ENCODE measurements at regions not wholly inside any gene's neighbourhood (a gene's known extent, or its start where the extent isn't known, plus 50 kb on each side); places are given as distances from the start of the nearest gene placed in this dataset.

GRCh38 chr22:49702068-49702397, 125.6 kb downstream of the BRD1 start:
- no peak overlapping the region for H3K4me3 ChIP-seq
- Mint-ChIP-seq H3K4me1 (peaks cover 2% of the 10 kb centered on the region; the same call in 1 of the 3 replicates), H3K27me3 (ENCODE audit: insufficient read depth, low read depth, poor library complexity) (peaks cover 7% of the 10 kb centered on the region), H3K9me3 (peaks cover 34% of the 10 kb centered on the region), H3K4me3 (no peak overlapping the region), H3K27ac (no peak overlapping the region), H3K36me3 (ENCODE audit: low read depth) (peaks cover 5% of the 10 kb centered on the region; the same call in 2 of the 3 replicates)
- no peaks in the 10 kb centered on the region for H3F3A ChIP-seq (replicated peaks; ENCODE audit: low read depth)
- H3K9me2 ChIP-seq (ENCODE audit: insufficient read depth): no peaks in the 10 kb centered on the region
- no peak for DNase-seq (ENCODE audit: low spot score)
- no peaks in the 10 kb centered on the region for H3K79me2 ChIP-seq (replicated peaks; ENCODE audit: insufficient read depth)
- no peak for ATAC-seq
- no peak overlapping the region for H2AFZ ChIP-seq
- H3K4me2 ChIP-seq: no peak overlapping the region
- no peaks in the 10 kb centered on the region for H3K4me1 ChIP-seq (ENCODE audit: insufficient read depth)
- TF ChIP-seq STAT1 (IDR thresholded peaks at IDR 0.05; ENCODE audit: unreplicated experiment) (no peak), NANOG (IDR thresholded peaks at IDR 0.05; ENCODE audit: borderline replicate concordance) (no peak), JUNB (IDR thresholded peaks at IDR 0.05; ENCODE audit: unreplicated experiment) (no peak), EZH2phosphoT487 (IDR thresholded peaks at IDR 0.05; ENCODE audit: unreplicated experiment) (no peak), REST (IDR thresholded peaks at IDR 0.05; ENCODE audit: unreplicated experiment) (no peak), CREB1 (CRISPR knock-in tag; IDR thresholded peaks at IDR 0.05; ENCODE audit: low read depth) (no peak), ZNF114 (CRISPR knock-in tag; IDR thresholded peaks at IDR 0.05) (no peak), POLR2AphosphoS5 (IDR thresholded peaks at IDR 0.05; ENCODE audit: low read depth) (no peak)
- TF ChIP-seq, protein P1, sequence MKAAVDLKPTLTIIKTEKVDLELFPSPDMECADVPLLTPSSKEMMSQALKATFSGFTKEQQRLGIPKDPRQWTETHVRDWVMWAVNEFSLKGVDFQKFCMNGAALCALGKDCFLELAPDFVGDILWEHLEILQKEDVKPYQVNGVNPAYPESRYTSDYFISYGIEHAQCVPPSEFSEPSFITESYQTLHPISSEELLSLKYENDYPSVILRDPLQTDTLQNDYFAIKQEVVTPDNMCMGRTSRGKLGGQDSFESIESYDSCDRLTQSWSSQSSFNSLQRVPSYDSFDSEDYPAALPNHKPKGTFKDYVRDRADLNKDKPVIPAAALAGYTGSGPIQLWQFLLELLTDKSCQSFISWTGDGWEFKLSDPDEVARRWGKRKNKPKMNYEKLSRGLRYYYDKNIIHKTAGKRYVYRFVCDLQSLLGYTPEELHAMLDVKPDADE (IDR thresholded peaks at IDR 0.05): no peak
- H3K27ac ChIP-seq (ENCODE audit: low read depth): no peak overlapping the region
- H3K27me3 ChIP-seq (ENCODE audit: insufficient read depth): no peaks in the 10 kb centered on the region
- no peaks in the 10 kb centered on the region for H4K20me1 ChIP-seq (replicated peaks; ENCODE audit: insufficient read depth)
- H3K36me3 ChIP-seq (ENCODE audit: insufficient read depth): no peaks in the 10 kb centered on the region

GRCh38 chr22:49701380-49702067, 126.1 kb downstream of the BRD1 start:
- no peak overlapping the region for H3K4me2 ChIP-seq
- Mint-ChIP-seq H3K36me3 (ENCODE audit: low read depth) (peaks cover 5% of the 10 kb centered on the region; the same call in 2 of the 3 replicates), H3K4me3 (no peak overlapping the region), H3K4me1 (peaks cover 2% of the 10 kb centered on the region; the same call in 1 of the 3 replicates), H3K9me3 (peaks cover 36% of the 10 kb centered on the region), H3K27me3 (ENCODE audit: insufficient read depth, low read depth, poor library complexity) (peaks cover 7% of the 10 kb centered on the region), H3K27ac (no peak overlapping the region)
- no peaks in the 10 kb centered on the region for H3K27me3 ChIP-seq (ENCODE audit: insufficient read depth)
- H3K36me3 ChIP-seq (ENCODE audit: insufficient read depth): no peaks in the 10 kb centered on the region
- ATAC-seq: no peak
- H3K27ac ChIP-seq (ENCODE audit: low read depth): no peak overlapping the region
- no peak overlapping the region for H2AFZ ChIP-seq
- H3K79me2 ChIP-seq (replicated peaks; ENCODE audit: insufficient read depth): no peaks in the 10 kb centered on the region
- DNase-seq (ENCODE audit: low spot score): peak; percentile 25
- no peaks in the 10 kb centered on the region for H3K4me1 ChIP-seq (ENCODE audit: insufficient read depth)
- no peaks in the 10 kb centered on the region for H4K20me1 ChIP-seq (replicated peaks; ENCODE audit: insufficient read depth)
- TF ChIP-seq CREB1 (CRISPR knock-in tag; IDR thresholded peaks at IDR 0.05; ENCODE audit: low read depth) (no peak), ZNF114 (CRISPR knock-in tag; IDR thresholded peaks at IDR 0.05) (no peak), STAT1 (IDR thresholded peaks at IDR 0.05; ENCODE audit: unreplicated experiment) (no peak), NANOG (IDR thresholded peaks at IDR 0.05; ENCODE audit: borderline replicate concordance) (no peak)
- TF ChIP-seq, protein P2, sequence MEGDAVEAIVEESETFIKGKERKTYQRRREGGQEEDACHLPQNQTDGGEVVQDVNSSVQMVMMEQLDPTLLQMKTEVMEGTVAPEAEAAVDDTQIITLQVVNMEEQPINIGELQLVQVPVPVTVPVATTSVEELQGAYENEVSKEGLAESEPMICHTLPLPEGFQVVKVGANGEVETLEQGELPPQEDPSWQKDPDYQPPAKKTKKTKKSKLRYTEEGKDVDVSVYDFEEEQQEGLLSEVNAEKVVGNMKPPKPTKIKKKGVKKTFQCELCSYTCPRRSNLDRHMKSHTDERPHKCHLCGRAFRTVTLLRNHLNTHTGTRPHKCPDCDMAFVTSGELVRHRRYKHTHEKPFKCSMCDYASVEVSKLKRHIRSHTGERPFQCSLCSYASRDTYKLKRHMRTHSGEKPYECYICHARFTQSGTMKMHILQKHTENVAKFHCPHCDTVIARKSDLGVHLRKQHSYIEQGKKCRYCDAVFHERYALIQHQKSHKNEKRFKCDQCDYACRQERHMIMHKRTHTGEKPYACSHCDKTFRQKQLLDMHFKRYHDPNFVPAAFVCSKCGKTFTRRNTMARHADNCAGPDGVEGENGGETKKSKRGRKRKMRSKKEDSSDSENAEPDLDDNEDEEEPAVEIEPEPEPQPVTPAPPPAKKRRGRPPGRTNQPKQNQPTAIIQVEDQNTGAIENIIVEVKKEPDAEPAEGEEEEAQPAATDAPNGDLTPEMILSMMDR (conservative IDR thresholded peaks at IDR 0.05; ENCODE audit: low read depth in 2 of 2): peak in 1 of 2 experiments; percentile 66; a peak in 3 of 4 replicates
- H3K4me3 ChIP-seq: no peak overlapping the region
- no peaks in the 10 kb centered on the region for H3F3A ChIP-seq (replicated peaks; ENCODE audit: low read depth)
- H3K9me2 ChIP-seq (ENCODE audit: insufficient read depth): no peaks in the 10 kb centered on the region

All from GM23338 (cell line).